IMR-90 (cell line): ENCODE measurements at regions not wholly inside any gene's neighbourhood (a gene's known extent, or its start where the extent isn't known, plus 50 kb on each side); places are given as distances from the start of the nearest gene placed in this dataset.

ENCODE experiments used
- ATAC-seq: fragments of 200-7000 bp; cut with Tn5 transposase; 2 replicates; pipeline ENCODE4 v1.9.1; 2020; ENCODE audit warnings: low read depth, mild to moderate bottlenecking, moderate library complexity
- BruUV-seq: library from RNA; stranded (reverse); fragments of 400-500 nt; replicated peaks from 2 replicates; lab custom pipeline; 2021; lab: Mats Ljungman, UMichigan
- CTCF ChIA-PET: fragments of 300-600 bp; formaldehyde crosslinking; extraction: SDS; loops from one replicate; lab custom pipeline; 2021; ENCODE audit warnings: antibody characterized with exemption; lab: Yijun Ruan, JAX
- POLR2A ChIA-PET: fragments of 300-600 bp; sonication (Branson Sonifier 250); formaldehyde crosslinking; loops from one replicate; lab custom pipeline; 2022; ENCODE audit warnings: antibody characterized with exemption; ENCODE audit not compliant: unreplicated experiment; lab: Charles Lee
- DNase-seq: peaks from one replicate; pipeline ENCODE4 v3.0.0; 2013
- H2AFZ ChIP-seq: replicated peaks from 2 replicates; pipeline ENCODE3; 2013; ENCODE audit warnings: low read length, mild to moderate bottlenecking; ENCODE audit not compliant: poor library complexity
- H2AK5ac ChIP-seq: 2 replicates; pipeline ENCODE4 v1.6.1; 2013; ENCODE audit warnings: low read depth, low read length, inconsistent platforms
- H2AK9ac ChIP-seq: replicated peaks from 2 replicates; pipeline ENCODE3; 2013; ENCODE audit warnings: mild to moderate bottlenecking, low read depth, low read length, moderate library complexity; ENCODE audit not compliant: poor library complexity
- H2BK120ac ChIP-seq: 2 replicates; pipeline ENCODE4 v1.6.1; 2013; ENCODE audit warnings: low read depth, low read length, inconsistent platforms
- H2BK15ac ChIP-seq: 3 replicates; pipeline ENCODE4 v1.6.1; 2013; ENCODE audit warnings: low read depth, low read length, inconsistent platforms
- H2BK20ac ChIP-seq: 2 replicates; pipeline ENCODE4 v1.6.1; 2013; ENCODE audit warnings: low read depth, mild to moderate bottlenecking, inconsistent platforms, low read length, moderate library complexity
- H2BK5ac ChIP-seq: 2 replicates; pipeline ENCODE4 v1.6.1; 2013; ENCODE audit warnings: mild to moderate bottlenecking, low read depth, low read length, inconsistent platforms; ENCODE audit not compliant: poor library complexity, severe bottlenecking
- H3K14ac ChIP-seq: replicated peaks from 2 replicates; pipeline ENCODE4 v1.6.1; 2013; ENCODE audit warnings: low read depth, low read length, inconsistent platforms
- H3K18ac ChIP-seq: 2 replicates; pipeline ENCODE4 v1.6.1; 2013; ENCODE audit warnings: low read depth, low read length, control low read depth
- H3K23ac ChIP-seq: 2 replicates; pipeline ENCODE4 v1.6.1; 2013; ENCODE audit warnings: low read depth, low read length, inconsistent platforms
- H3K27ac ChIP-seq: 2 replicates; pipeline ENCODE4 v1.5.1; 2013; ENCODE audit warnings: mild to moderate bottlenecking, control low read depth, low read length; ENCODE audit not compliant: insufficient read depth
- H3K27me3 ChIP-seq: 2 replicates; pipeline ENCODE4 v1.6.1; 2013; ENCODE audit warnings: low read length; ENCODE audit not compliant: control insufficient read depth, insufficient read depth
- H3K36me3 ChIP-seq: 2 replicates; pipeline ENCODE4 v1.6.1; 2013; ENCODE audit warnings: low read length, mixed read lengths; ENCODE audit not compliant: control insufficient read depth, insufficient read depth
- H3K4ac ChIP-seq: 2 replicates; pipeline ENCODE4 v1.6.1; 2013; ENCODE audit warnings: low read depth, low read length, inconsistent platforms
- H3K4me1 ChIP-seq: 2 replicates; pipeline ENCODE4 v1.6.1; 2013; ENCODE audit warnings: low read length, mixed read lengths; ENCODE audit not compliant: control insufficient read depth, insufficient read depth
- H3K4me2 ChIP-seq: 2 replicates; pipeline ENCODE4 v1.6.1; 2013; ENCODE audit warnings: low read depth, mild to moderate bottlenecking, control low read depth, low read length, moderate library complexity
- H3K4me3 ChIP-seq: 2 replicates; pipeline ENCODE4 v1.5.1; 2013; ENCODE audit warnings: low read depth, mild to moderate bottlenecking, control low read depth, low read length, moderate library complexity; ENCODE audit not compliant: insufficient read depth
- H3K56ac ChIP-seq: 2 replicates; pipeline ENCODE4 v1.6.1; 2013; ENCODE audit warnings: low read length, inconsistent platforms; ENCODE audit not compliant: insufficient read depth; ENCODE audit errors: extremely low read depth
- H3K79me1 ChIP-seq, 2 experiments: 2 replicates each; pipeline ENCODE4 v1.6.1; 2013; ENCODE audit warnings: low read length in 2 of 2, inconsistent platforms in 1 of 2, low read depth in 1 of 2
- H3K9ac ChIP-seq: 2 replicates; pipeline ENCODE4 v1.6.1; 2013; ENCODE audit warnings: low read depth, low read length, control low read depth
- H3K9me1 ChIP-seq: 2 replicates; pipeline ENCODE4 v1.6.1; 2013; ENCODE audit warnings: low read length, inconsistent platforms; ENCODE audit not compliant: insufficient read depth
- H3K9me3 ChIP-seq: 2 replicates; pipeline ENCODE4 v1.6.1; 2013; ENCODE audit warnings: low read length; ENCODE audit not compliant: control insufficient read depth, insufficient read depth
- H4K20me1 ChIP-seq: 2 replicates; pipeline ENCODE4 v1.6.1; 2013; ENCODE audit warnings: low read length, inconsistent platforms; ENCODE audit not compliant: insufficient read depth
- H4K5ac ChIP-seq: 2 replicates; pipeline ENCODE4 v1.6.1; 2013; ENCODE audit warnings: mild to moderate bottlenecking, low read depth, low read length, control low read depth
- H4K8ac ChIP-seq, 2 experiments: 2 replicates each; pipeline ENCODE4 v1.6.1; 2013; ENCODE audit warnings: low read depth in 2 of 2, low read length in 2 of 2, control low read depth in 1 of 2, inconsistent platforms in 1 of 2
- H4K91ac ChIP-seq: 2 replicates; pipeline ENCODE4 v1.6.1; 2013; ENCODE audit warnings: low read depth, low read length, inconsistent platforms; ENCODE audit not compliant: insufficient read depth
- MAFK ChIP-seq: IDR thresholded peaks from 2 replicates; pipeline ENCODE4 v1.6.1; 2012; ENCODE audit warnings: low read depth, low read length, improper control_type of control experiment
- RCOR1 ChIP-seq: IDR thresholded peaks from 2 replicates; pipeline ENCODE4 v1.6.1; 2012; ENCODE audit warnings: mild to moderate bottlenecking, low read length, improper control_type of control experiment; ENCODE audit not compliant: insufficient replicate concordance
- WGBS, 2 experiments: methylation state at CpG; one replicate each; pipeline versions ENCODE4 v1.1.5 to v1.1.7; 2013; ENCODE audit warnings: missing lambda C conversion rate in 2 of 2; ENCODE audit not compliant: insufficient read length in 1 of 2; ENCODE audit errors: extremely low coverage in 2 of 2; 5-methylcytosine and 5-hydroxymethylcytosine counted together
- dilution Hi-C: fragments of 300-500 bp; cut with HindIII; formaldehyde crosslinking; loops from one replicate; pipeline ENCODE4 v1.14.3; 2018; ENCODE audit warnings: low sequenced_read_pairs; ENCODE audit not compliant: unreplicated experiment
- in situ Hi-C: fragments of 300-500 bp; cut with MboI; formaldehyde crosslinking; loops from 3 replicates; pipeline ENCODE4 v1.14.3; 2019; ENCODE audit warnings: low sequenced_read_pairs, inconsistent platforms, mixed read lengths
- intact Hi-C: fragments of 100-400 bp; cut with micrococcal nuclease; formaldehyde crosslinking; loops from 2 replicates; pipeline ENCODE4 v1.10.0; 2022

GRCh38 chr18:64449434-64449833 lies 300.5 kb upstream of the LINC00305 start:
- Histone ChIP-seq H2BK5ac (no peak overlapping the region), H3K79me1 (no peaks in the 10 kb centered on the region), H3K36me3 (no peaks in the 10 kb centered on the region), H3K4ac (no peak overlapping the region), H2AK9ac (no peak overlapping the region), H3K9ac (no peak overlapping the region), H3K9me3 (peaks cover 5% of the 10 kb centered on the region; the same call in 1 of the 2 replicates), H4K20me1 (no peaks in the 10 kb centered on the region), H2BK20ac (no peak overlapping the region), H2AK5ac (no peak overlapping the region), H3K18ac (no peak overlapping the region), H3K56ac (no peak overlapping the region), H3K27ac (no peak overlapping the region), H3K27me3 (no peaks in the 10 kb centered on the region), H4K8ac (no peak overlapping the region), H3K23ac (no peak overlapping the region), H2BK120ac (no peak overlapping the region), H2AFZ (no peak overlapping the region), H3K4me3 (no peak overlapping the region), H3K4me1 (no peaks in the 10 kb centered on the region), H4K91ac (no peak overlapping the region), H3K14ac (no peak overlapping the region), H3K9me1 (no peaks in the 10 kb centered on the region), H2BK15ac (no peak overlapping the region), H3K4me2 (no peak overlapping the region), H4K5ac (no peak overlapping the region)
- no CpG with 5 or more reads among the region's 1 CpG for WGBS, 2 experiments
- dilution Hi-C loops (no loop called here), intact Hi-C loops (no loop called here), in situ Hi-C loops (no loop called here)
- TF ChIP-seq RCOR1 (no peak), MAFK (peak; percentile 82)
- DNase-seq (no peak), ATAC-seq (no peak)
- BruUV-seq: no TSS peak
- ChIA-PET POLR2A (no interaction called here), CTCF (no interaction called here)
